HEK293 (cell line): ENCODE measurements at regions not wholly inside any gene's neighbourhood (a gene's known extent, or its start where the extent isn't known, plus 50 kb on each side); places are given as distances from the start of the nearest gene placed in this dataset.

ENCODE experiments used
- BCL11B ChIP-seq: fragments of 450-650 bp; formaldehyde crosslinking; IDR thresholded peaks from 2 replicates; pipeline ENCODE4 v1.5.1; 2016; ENCODE audit warnings: low read depth, missing biosample characterization, missing genetic modification characterization
- BCL6B ChIP-seq: fragments of 450-650 bp; formaldehyde crosslinking; IDR thresholded peaks from 2 replicates; pipeline ENCODE4 v1.5.1; 2017; ENCODE audit warnings: missing biosample characterization, missing genetic modification characterization
- GLIS2 ChIP-seq: fragments of 450-650 bp; formaldehyde crosslinking; IDR thresholded peaks from 2 replicates; pipeline ENCODE4 v1.5.1; 2016; ENCODE audit warnings: missing biosample characterization, missing genetic modification characterization
- HOXD13 ChIP-seq: sonication (generic); formaldehyde crosslinking; IDR thresholded peaks from 2 replicates; pipeline ENCODE4 v1.8.0; 2022; ENCODE audit warnings: missing genetic modification reagents, borderline replicate concordance
- OVOL3 ChIP-seq: fragments of 450-650 bp; formaldehyde crosslinking; IDR thresholded peaks from 2 replicates; pipeline ENCODE4 v1.5.1; 2016; ENCODE audit warnings: missing biosample characterization, missing genetic modification characterization
- RBAK ChIP-seq: fragments of 450-650 bp; formaldehyde crosslinking; IDR thresholded peaks from 2 replicates; pipeline ENCODE4 v1.5.1; 2016; ENCODE audit warnings: missing biosample characterization, missing genetic modification characterization
- SP3 ChIP-seq: fragments of 450-650 bp; formaldehyde crosslinking; IDR thresholded peaks from 2 replicates; pipeline ENCODE4 v1.5.1; 2016; ENCODE audit warnings: missing biosample characterization, missing genetic modification characterization
- TRIM28 ChIP-seq: IDR thresholded peaks from 2 replicates; pipeline ENCODE4 v1.6.1; 2011; ENCODE audit warnings: low read length, control low read depth, borderline replicate concordance
- YY1 ChIP-seq: fragments of 450-650 bp; formaldehyde crosslinking; IDR thresholded peaks from 2 replicates; pipeline ENCODE4 v1.5.1; 2018; ENCODE audit warnings: missing biosample characterization, missing genetic modification characterization
- ZBTB49 ChIP-seq: fragments of 450-650 bp; formaldehyde crosslinking; IDR thresholded peaks from 2 replicates; pipeline ENCODE4 v1.5.1; 2016; ENCODE audit warnings: missing biosample characterization, missing genetic modification characterization, low read depth
- ZFHX2 ChIP-seq: fragments of 450-650 bp; formaldehyde crosslinking; conservative IDR thresholded peaks from 2 replicates; pipeline ENCODE4 v1.5.1; 2016; ENCODE audit warnings: missing biosample characterization, missing genetic modification characterization
- ZNF112 ChIP-seq: fragments of 450-650 bp; formaldehyde crosslinking; IDR thresholded peaks from 2 replicates; pipeline ENCODE4 v1.5.0; 2017; ENCODE audit warnings: missing biosample characterization, missing genetic modification characterization
- ZNF132 ChIP-seq: fragments of 450-650 bp; formaldehyde crosslinking; IDR thresholded peaks from 2 replicates; pipeline ENCODE4 v1.5.1; 2017; ENCODE audit warnings: missing biosample characterization, missing genetic modification characterization, borderline replicate concordance
- ZNF146 ChIP-seq: fragments of 450-650 bp; formaldehyde crosslinking; IDR thresholded peaks from 2 replicates; pipeline ENCODE4 v1.5.1; 2016; ENCODE audit warnings: missing biosample characterization, missing genetic modification characterization
- ZNF174 ChIP-seq: fragments of 450-650 bp; formaldehyde crosslinking; IDR thresholded peaks from 2 replicates; pipeline ENCODE4 v1.5.0; 2017; ENCODE audit warnings: missing biosample characterization, mild to moderate bottlenecking, missing genetic modification characterization
- ZNF202 ChIP-seq: fragments of 450-650 bp; formaldehyde crosslinking; IDR thresholded peaks from 2 replicates; pipeline ENCODE4 v1.5.1; 2016; ENCODE audit warnings: missing biosample characterization, missing genetic modification characterization, borderline replicate concordance
- ZNF335 ChIP-seq: fragments of 450-650 bp; formaldehyde crosslinking; conservative IDR thresholded peaks from 2 replicates; pipeline ENCODE4 v1.5.1; 2016; ENCODE audit warnings: missing biosample characterization, missing genetic modification characterization
- ZNF350 ChIP-seq: fragments of 450-650 bp; formaldehyde crosslinking; IDR thresholded peaks from 2 replicates; pipeline ENCODE4 v1.5.0; 2017; ENCODE audit warnings: missing biosample characterization, mild to moderate bottlenecking, missing genetic modification characterization
- ZNF354C ChIP-seq: fragments of 450-650 bp; formaldehyde crosslinking; IDR thresholded peaks from 2 replicates; pipeline ENCODE4 v1.5.1; 2016; ENCODE audit warnings: missing biosample characterization, missing genetic modification characterization, low read depth, borderline replicate concordance
- ZNF362 ChIP-seq: fragments of 450-650 bp; formaldehyde crosslinking; IDR thresholded peaks from 2 replicates; pipeline ENCODE4 v1.5.1; 2016; ENCODE audit warnings: missing biosample characterization, missing genetic modification characterization
- ZNF366 ChIP-seq: fragments of 450-650 bp; formaldehyde crosslinking; conservative IDR thresholded peaks from 2 replicates; pipeline ENCODE4 v1.5.1; 2016; ENCODE audit warnings: missing biosample characterization, missing genetic modification characterization
- ZNF391 ChIP-seq: fragments of 450-650 bp; formaldehyde crosslinking; IDR thresholded peaks from 2 replicates; pipeline ENCODE4 v1.5.1; 2016; ENCODE audit warnings: low read depth, missing biosample characterization, missing genetic modification characterization, borderline replicate concordance
- ZNF416 ChIP-seq: fragments of 450-650 bp; formaldehyde crosslinking; IDR thresholded peaks from 2 replicates; pipeline ENCODE4 v1.5.1; 2016; ENCODE audit warnings: missing biosample characterization, missing genetic modification characterization
- ZNF48 ChIP-seq: fragments of 450-650 bp; formaldehyde crosslinking; IDR thresholded peaks from 2 replicates; pipeline ENCODE4 v1.5.1; 2016; ENCODE audit warnings: missing biosample characterization, missing genetic modification characterization
- ZNF585B ChIP-seq: fragments of 450-650 bp; formaldehyde crosslinking; IDR thresholded peaks from 2 replicates; pipeline ENCODE4 v1.5.1; 2016; ENCODE audit warnings: missing biosample characterization, missing genetic modification characterization
- ZNF600 ChIP-seq: fragments of 450-650 bp; formaldehyde crosslinking; IDR thresholded peaks from 2 replicates; pipeline ENCODE4 v1.5.1; 2016; ENCODE audit warnings: missing biosample characterization, missing genetic modification characterization
- ZNF629 ChIP-seq: fragments of 450-650 bp; formaldehyde crosslinking; IDR thresholded peaks from 2 replicates; pipeline ENCODE4 v1.5.1; 2017; ENCODE audit warnings: missing biosample characterization, missing genetic modification characterization
- ZNF658 ChIP-seq: fragments of 450-650 bp; formaldehyde crosslinking; IDR thresholded peaks from 2 replicates; pipeline ENCODE4; 2016; ENCODE audit warnings: missing biosample characterization, missing genetic modification characterization
- ZNF704 ChIP-seq: fragments of 450-650 bp; formaldehyde crosslinking; IDR thresholded peaks from 2 replicates; pipeline ENCODE4 v1.5.1; 2016; ENCODE audit warnings: missing biosample characterization, missing genetic modification characterization
- ZNF785 ChIP-seq: fragments of 450-650 bp; formaldehyde crosslinking; IDR thresholded peaks from 2 replicates; pipeline ENCODE4 v1.5.1; 2016; ENCODE audit warnings: missing biosample characterization, missing genetic modification characterization
- ZNF792 ChIP-seq: fragments of 450-650 bp; formaldehyde crosslinking; IDR thresholded peaks from 2 replicates; pipeline ENCODE4 v1.5.1; 2016; ENCODE audit warnings: missing biosample characterization, missing genetic modification characterization
- ZSCAN30 ChIP-seq: fragments of 450-650 bp; IDR thresholded peaks from 2 replicates; pipeline ENCODE4 v1.5.1; 2018; ENCODE audit warnings: missing biosample characterization, mild to moderate bottlenecking, missing genetic modification characterization, moderate library complexity
- TF ChIP-seq, protein P1 (sequence below): fragments of 450-650 bp; formaldehyde crosslinking; IDR thresholded peaks from 2 replicates; pipeline ENCODE4 v1.5.1; 2016; ENCODE audit warnings: missing biosample characterization, missing genetic modification characterization

- TF ChIP-seq ZNF362: peak; percentile 40; the same call in 1 of the 2 replicates
- 0 out of 2 replicates have a peak, but pooled peaks have one; percentile 73 for TF ChIP-seq ZNF792 (tag by site-specific recombination)
- no peak for TF ChIP-seq ZNF585B (tag by site-specific recombination)
- TF ChIP-seq SP3 (tag by site-specific recombination): 0 out of 2 replicates have a peak, but pooled peaks have one; percentile 36
- peak; percentile 45; the same call in 1 of the 2 replicates for TF ChIP-seq BCL6B
- no peak for TF ChIP-seq TRIM28
- peak; percentile 94 for TF ChIP-seq ZNF366 (tag by site-specific recombination)
- TF ChIP-seq ZSCAN30: peak; percentile 84
- TF ChIP-seq ZNF132: no peak
- no peak for TF ChIP-seq ZNF335
- no peak for TF ChIP-seq HOXD13 (CRISPR knock-in tag)
- TF ChIP-seq ZNF146: peak; percentile 72; the same call in 1 of the 2 replicates
- TF ChIP-seq ZNF629 (tag by site-specific recombination): peak; percentile 87
- no peak for TF ChIP-seq ZNF202 (tag by site-specific recombination)
- peak; percentile 98 for TF ChIP-seq ZFHX2
- peak; percentile 97 for TF ChIP-seq BCL11B
- no peak for TF ChIP-seq ZNF48 (tag by site-specific recombination)
- no peak for TF ChIP-seq ZNF354C (tag by site-specific recombination)
- TF ChIP-seq YY1 (tag by site-specific recombination): peak; percentile 57; the same call in 1 of the 2 replicates
- TF ChIP-seq ZBTB49 (tag by site-specific recombination): no peak
- peak; percentile 84 for TF ChIP-seq OVOL3 (tag by site-specific recombination)
- no peak for TF ChIP-seq ZNF350 (tag by site-specific recombination)
- no peak for TF ChIP-seq ZNF112 (tag by site-specific recombination)
- TF ChIP-seq ZNF785 (tag by site-specific recombination): no peak
- no peak for TF ChIP-seq RBAK (tag by site-specific recombination)
- no peak for TF ChIP-seq ZNF600 (tag by site-specific recombination)
- no peak for TF ChIP-seq ZNF174
- no peak for TF ChIP-seq ZNF704 (tag by site-specific recombination)
- no peak for TF ChIP-seq ZNF658 (tag by site-specific recombination)
- peak; percentile 77; the same call in 1 of the 2 replicates for TF ChIP-seq ZNF391 (tag by site-specific recombination)
- no peak for TF ChIP-seq ZNF416 (tag by site-specific recombination)
- TF ChIP-seq, protein P1, sequence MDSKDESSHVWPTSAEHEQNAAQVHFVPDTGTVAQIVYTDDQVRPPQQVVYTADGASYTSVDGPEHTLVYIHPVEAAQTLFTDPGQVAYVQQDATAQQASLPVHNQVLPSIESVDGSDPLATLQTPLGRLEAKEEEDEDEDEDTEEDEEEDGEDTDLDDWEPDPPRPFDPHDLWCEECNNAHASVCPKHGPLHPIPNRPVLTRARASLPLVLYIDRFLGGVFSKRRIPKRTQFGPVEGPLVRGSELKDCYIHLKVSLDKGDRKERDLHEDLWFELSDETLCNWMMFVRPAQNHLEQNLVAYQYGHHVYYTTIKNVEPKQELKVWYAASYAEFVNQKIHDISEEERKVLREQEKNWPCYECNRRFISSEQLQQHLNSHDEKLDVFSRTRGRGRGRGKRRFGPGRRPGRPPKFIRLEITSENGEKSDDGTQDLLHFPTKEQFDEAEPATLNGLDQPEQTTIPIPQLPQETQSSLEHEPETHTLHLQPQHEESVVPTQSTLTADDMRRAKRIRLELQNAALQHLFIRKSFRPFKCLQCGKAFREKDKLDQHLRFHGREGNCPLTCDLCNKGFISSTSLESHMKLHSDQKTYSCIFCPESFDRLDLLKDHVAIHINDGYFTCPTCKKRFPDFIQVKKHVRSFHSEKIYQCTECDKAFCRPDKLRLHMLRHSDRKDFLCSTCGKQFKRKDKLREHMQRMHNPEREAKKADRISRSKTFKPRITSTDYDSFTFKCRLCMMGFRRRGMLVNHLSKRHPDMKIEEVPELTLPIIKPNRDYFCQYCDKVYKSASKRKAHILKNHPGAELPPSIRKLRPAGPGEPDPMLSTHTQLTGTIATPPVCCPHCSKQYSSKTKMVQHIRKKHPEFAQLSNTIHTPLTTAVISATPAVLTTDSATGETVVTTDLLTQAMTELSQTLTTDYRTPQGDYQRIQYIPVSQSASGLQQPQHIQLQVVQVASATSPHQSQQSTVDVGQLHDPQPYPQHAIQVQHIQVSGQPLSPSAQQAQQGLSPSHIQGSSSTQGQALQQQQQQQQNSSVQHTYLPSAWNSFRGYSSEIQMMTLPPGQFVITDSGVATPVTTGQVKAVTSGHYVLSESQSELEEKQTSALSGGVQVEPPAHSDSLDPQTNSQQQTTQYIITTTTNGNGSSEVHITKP (tag by site-specific recombination): no peak
- peak; percentile 77 for TF ChIP-seq GLIS2 (tag by site-specific recombination)
Measured at GRCh38 chr3:182697345-182697919, 95.9 kb upstream of the ATP11B start (continued).
